CD14-positive monocyte (primary cell): ENCODE measurements at regions not wholly inside any gene's neighbourhood (a gene's known extent, or its start where the extent isn't known, plus 50 kb on each side); places are given as distances from the start of the nearest gene placed in this dataset.

Experiments
- DNase-seq, 3 donors: peaks; one replicate each; pipeline ENCODE4 v3.0.0-alpha.2; 2011 to 2022
- H2AFZ ChIP-seq: 2 replicates; pipeline ENCODE4 v1.6.0; 2012; ENCODE audit warnings: mild to moderate bottlenecking, low read depth, low read length, inconsistent platforms; ENCODE audit not compliant: insufficient read depth, poor library complexity, severe bottlenecking
- H3K27ac ChIP-seq, 2 donors: 1 replicate in 1 of 2; 2 replicates in 1 of 2; pipeline ENCODE4 v1.5.1; 2012 to 2013; ENCODE audit warnings: low read length in 2 of 2, control low read depth in 1 of 2, inconsistent platforms in 1 of 2, low read depth in 1 of 2, mild to moderate bottlenecking in 1 of 2
- H3K27me3 ChIP-seq, 2 donors: one replicate each; pipeline versions ENCODE4 v1.6.0 to v1.6.1; 2011 to 2013; ENCODE audit warnings: low read length in 2 of 2; ENCODE audit not compliant: control insufficient read depth in 2 of 2, insufficient read depth in 2 of 2
- H3K36me3 ChIP-seq, 2 donors: replicated peaks in 1 of 2; 1 replicate in 1 of 2; 2 replicates in 1 of 2; pipeline versions ENCODE4 v1.5.1 to v1.6.1; 2012 to 2013; ENCODE audit warnings: low read length in 2 of 2, control low read depth in 1 of 2, inconsistent platforms in 1 of 2, mild to moderate bottlenecking in 1 of 2; ENCODE audit not compliant: insufficient read depth in 2 of 2, control insufficient read depth in 1 of 2
- H3K4me1 ChIP-seq, 2 donors: 1 replicate in 1 of 2; 2 replicates in 1 of 2; pipeline versions ENCODE4 v1.5.1 to v1.6.1; 2012 to 2013; ENCODE audit warnings: low read length in 2 of 2, control low read depth in 1 of 2, inconsistent platforms in 1 of 2, mild to moderate bottlenecking in 1 of 2, moderate library complexity in 1 of 2; ENCODE audit not compliant: insufficient read depth in 2 of 2, control insufficient read depth in 1 of 2
- H3K4me2 ChIP-seq: replicated peaks from 2 replicates; pipeline ENCODE3; 2012; ENCODE audit warnings: low read length, moderate library complexity, mild to moderate bottlenecking; ENCODE audit not compliant: poor library complexity, severe bottlenecking; ENCODE audit errors: extremely low read depth
- H3K4me3 ChIP-seq, 3 experiments: fragments of 200-600 bp in 1 of 3; sonication (generic) in 1 of 3; replicated peaks in 1 of 3; 1 replicate in 2 of 3; 2 replicates in 1 of 3; pipeline ENCODE4 v1.5.1; 2011 to 2013; ENCODE audit warnings: low read length in 3 of 3, mild to moderate bottlenecking in 3 of 3, control low read depth in 2 of 3, low read depth in 2 of 3, inconsistent platforms in 1 of 3, moderate library complexity in 1 of 3
- H3K79me2 ChIP-seq: 2 replicates; pipeline ENCODE4 v1.6.0; 2012; ENCODE audit warnings: mild to moderate bottlenecking, control low read depth, inconsistent platforms, low read length, moderate library complexity; ENCODE audit not compliant: insufficient read depth
- H3K9ac ChIP-seq: 2 replicates; pipeline ENCODE4 v1.6.0; 2017; ENCODE audit warnings: low read length, mild to moderate bottlenecking; ENCODE audit not compliant: insufficient read depth, poor library complexity, severe bottlenecking
- H3K9me3 ChIP-seq, 2 donors: replicated peaks in 1 of 2; 1 replicate in 1 of 2; 2 replicates in 1 of 2; pipeline versions ENCODE4 v1.5.1 to v1.6.1; 2012 to 2013; ENCODE audit warnings: low read length in 2 of 2, control low read depth in 1 of 2; ENCODE audit not compliant: control insufficient read depth in 1 of 2, insufficient read depth in 1 of 2
- H4K20me1 ChIP-seq: 2 replicates; pipeline ENCODE4 v1.6.0; 2012; ENCODE audit warnings: mild to moderate bottlenecking, low read length, control low read depth, moderate library complexity; ENCODE audit not compliant: insufficient read depth
- H3K27ac Mint-ChIP-seq, 7 donors: one replicate each; pipeline ENCODE4 v1.8.0; 2020; ENCODE audit warnings: mild to moderate bottlenecking in 7 of 7, mixed read lengths in 7 of 7, moderate library complexity in 6 of 7, inconsistent platforms in 2 of 7
- H3K27me3 Mint-ChIP-seq, 3 donors: one replicate each; pipeline ENCODE4 v1.8.0; 2021 to 2022; ENCODE audit warnings: low read depth in 3 of 3, mild to moderate bottlenecking in 3 of 3, mixed read lengths in 3 of 3, moderate library complexity in 3 of 3, inconsistent platforms in 1 of 3
- H3K36me3 Mint-ChIP-seq, 2 donors: one replicate each; pipeline ENCODE4 v1.8.0; 2020; ENCODE audit warnings: mixed read lengths in 2 of 2, inconsistent platforms in 1 of 2, mild to moderate bottlenecking in 1 of 2
- H3K4me1 Mint-ChIP-seq: one replicate; pipeline ENCODE4 v1.8.0; 2020; ENCODE audit warnings: mild to moderate bottlenecking, mixed read lengths
- H3K4me3 Mint-ChIP-seq, 2 donors: one replicate each; pipeline ENCODE4 v1.8.0; 2020; ENCODE audit warnings: mild to moderate bottlenecking in 2 of 2, mixed read lengths in 2 of 2, moderate library complexity in 1 of 2
- H3K9me3 Mint-ChIP-seq, 7 donors: one replicate each; pipeline ENCODE4 v1.8.0; 2020 to 2022; ENCODE audit warnings: mixed read lengths in 7 of 7, mild to moderate bottlenecking in 6 of 7, moderate library complexity in 6 of 7, inconsistent platforms in 2 of 7
- CTCF ChIP-seq: fragments of 200-600 bp; IDR thresholded peaks from one replicate; pipeline ENCODE4 v1.8.0; 2022; ENCODE audit warnings: antibody characterized with exemption, mild to moderate bottlenecking
- WGBS: methylation state at CpG from one replicate; pipeline ENCODE4 v1.1.5; 2013; ENCODE audit warnings: missing lambda C conversion rate; ENCODE audit not compliant: insufficient coverage; 5-methylcytosine and 5-hydroxymethylcytosine counted together
- intact Hi-C, 2 donors: fragments of 100-400 bp; cut with micrococcal nuclease; formaldehyde crosslinking; loops; one replicate each; pipeline versions ENCODE4 v1.15.0 to v1.15.1; 2023

- intact Hi-C loops = no loop called here
- TF ChIP-seq CTCF = no peak
Measured at GRCh38 chr15:29535952-29536351, 266.3 kb upstream of the NSMCE3 start.

DNA sequence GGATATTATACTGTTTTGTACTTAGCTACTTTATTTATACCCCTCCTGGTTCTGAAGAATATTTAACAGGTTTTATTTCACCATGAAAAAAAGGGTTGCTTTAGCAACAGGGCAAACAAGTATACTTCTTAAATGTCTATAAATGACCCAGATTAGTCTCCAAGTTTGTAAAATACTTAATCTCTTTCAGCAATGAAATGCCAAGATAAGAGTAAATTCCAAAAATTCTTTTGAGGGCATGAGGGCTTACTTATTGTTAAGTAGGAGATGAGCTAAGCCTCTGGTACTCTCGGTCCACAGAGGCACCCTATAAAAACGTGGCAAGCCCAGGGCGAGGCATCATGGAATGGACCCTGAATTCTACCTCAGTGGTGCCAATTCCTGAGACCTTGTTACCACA lies 264.8 kb upstream of the NSMCE3 start:
- H3K79me2 ChIP-seq = no peaks in the 10 kb centered on the region
- H3K27me3 Mint-ChIP-seq = peaks cover 0 to 4% (median 3%) of the 10 kb centered on the region in 3 donors
- H3K27ac ChIP-seq = no peak overlapping the region
- no peaks in the 10 kb centered on the region for H3K36me3 Mint-ChIP-seq
- no peak overlapping the region for H3K9ac ChIP-seq
- H3K4me2 ChIP-seq = no peak overlapping the region
- H3K4me3 ChIP-seq = no peak overlapping the region
- 96% methylated on average over 3 of the region's 3 CpGs for WGBS
- TF ChIP-seq CTCF = no peak
- intact Hi-C loops = no loop called here
- no peak overlapping the region for H2AFZ ChIP-seq
- H3K27me3 ChIP-seq = no peaks in the 10 kb centered on the region
- H4K20me1 ChIP-seq = no peaks in the 10 kb centered on the region
- H3K4me1 ChIP-seq = no peaks in the 10 kb centered on the region
- no peak overlapping the region for H3K4me3 Mint-ChIP-seq
- no peaks in the 10 kb centered on the region for H3K4me1 Mint-ChIP-seq
- H3K27ac Mint-ChIP-seq = no peak overlapping the region
- H3K36me3 ChIP-seq = no peaks in the 10 kb centered on the region
- H3K9me3 ChIP-seq = no peaks in the 10 kb centered on the region
- no peak for DNase-seq
- H3K9me3 Mint-ChIP-seq = peaks cover 0 to 15% (median 6%) of the 10 kb centered on the region in 7 donors

More at GRCh38 chr15:29535952-29536351, 266.3 kb upstream of the NSMCE3 start:
- Histone ChIP-seq H3K4me1 (no peaks in the 10 kb centered on the region), H3K4me3 (no peak overlapping the region), H3K36me3 (no peaks in the 10 kb centered on the region), H2AFZ (no peak overlapping the region), H3K27me3 (no peaks in the 10 kb centered on the region), H3K4me2 (no peak overlapping the region), H3K9me3 (peaks cover 0 to 3% of the 10 kb centered on the region in 2 donors), H3K9ac (no peak overlapping the region), H3K27ac (no peak overlapping the region), H4K20me1 (no peaks in the 10 kb centered on the region), H3K79me2 (no peaks in the 10 kb centered on the region)
- WGBS = no CpG with 5 or more reads among the region's 3 CpGs
- Mint-ChIP-seq H3K36me3 (no peaks in the 10 kb centered on the region), H3K4me3 (no peak overlapping the region), H3K9me3 (peaks cover 0 to 13% (median 7%) of the 10 kb centered on the region in 7 donors), H3K27me3 (peaks cover 0 to 3% (median 1%) of the 10 kb centered on the region in 3 donors), H3K27ac (no peak overlapping the region), H3K4me1 (no peaks in the 10 kb centered on the region)
- DNase-seq = no peak
